ENCODE measurements at regions not wholly inside any gene's neighbourhood (a gene's known extent, or its start where the extent isn't known, plus 50 kb on each side); places are given as distances from the start of the nearest gene placed in this dataset.

- no peak for TF ChIP-seq CTCF (IDR thresholded peaks at IDR 0.05; ENCODE audit: borderline replicate concordance, insufficient read depth, low read depth, low read length)
- H3K4me3 ChIP-seq (ENCODE audit: low read depth, low read length): no peak overlapping the region
Measured at GRCh38 chr4:126969360-126970235, 663.2 kb upstream of the INTU start.

DNA sequence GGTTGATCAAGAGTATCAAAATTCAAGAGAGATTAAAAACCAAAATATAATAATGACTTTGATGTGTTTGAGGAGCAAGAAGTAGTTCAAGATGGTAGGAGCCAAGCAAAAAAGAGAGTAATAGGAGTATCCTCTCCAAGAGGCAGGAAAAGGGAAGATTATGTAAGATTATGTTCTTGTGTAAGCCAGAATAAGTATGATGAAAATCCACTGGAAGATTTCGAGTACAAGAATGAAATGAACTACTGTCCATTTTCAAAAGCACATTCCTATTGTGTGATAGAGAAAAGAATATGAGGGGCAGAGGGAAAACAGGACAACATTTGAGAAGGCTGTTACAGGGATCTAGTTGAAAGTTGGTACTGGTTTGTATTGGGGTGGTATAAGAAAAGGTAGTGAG is 659.6 kb upstream of the INTU start:
- no peak for TF ChIP-seq CTCF (IDR thresholded peaks at IDR 0.05; ENCODE audit: borderline replicate concordance, insufficient read depth, low read depth, low read length)
- no peak overlapping the region for H3K4me3 ChIP-seq (ENCODE audit: low read depth, low read length)

GRCh38 chr4:126976850-126977632 is 655.7 kb upstream of the INTU start:
- H3K4me3 ChIP-seq (ENCODE audit: low read depth, low read length): no peak overlapping the region
- no peak for TF ChIP-seq CTCF (IDR thresholded peaks at IDR 0.05; ENCODE audit: borderline replicate concordance, insufficient read depth, low read depth, low read length)

- no peak for TF ChIP-seq CTCF (IDR thresholded peaks at IDR 0.05; ENCODE audit: borderline replicate concordance, insufficient read depth, low read depth, low read length)
- no peak overlapping the region for H3K4me3 ChIP-seq (ENCODE audit: low read depth, low read length)
Measured at GRCh38 chr4:126986005-126986404, 646.8 kb upstream of the INTU start.

- TF ChIP-seq CTCF (IDR thresholded peaks at IDR 0.05; ENCODE audit: borderline replicate concordance, insufficient read depth, low read depth, low read length): no peak
Measured at GRCh38 chr4:126986828-126987227, 645.9 kb upstream of the INTU start.

DNA sequence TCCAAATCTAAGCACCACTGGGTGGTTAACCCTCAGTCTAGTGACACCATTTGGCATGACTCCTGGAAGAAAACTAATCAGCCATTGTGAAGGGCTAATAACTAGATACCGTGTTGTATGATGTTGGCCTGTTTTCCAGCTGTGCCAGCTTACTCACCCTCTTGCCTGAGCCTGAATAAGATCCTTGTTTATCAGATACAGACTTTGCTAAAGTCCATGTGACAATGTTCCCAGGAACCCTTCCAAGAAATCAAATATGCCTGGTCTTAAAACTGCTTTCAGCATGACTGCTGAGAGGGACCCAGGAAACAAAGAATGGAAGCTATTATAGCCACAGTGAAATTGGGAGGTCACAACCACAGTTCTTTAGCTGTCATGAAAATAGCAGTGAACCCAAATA is 640.8 kb upstream of the INTU start:
- H3K4me3 ChIP-seq (ENCODE audit: low read depth, low read length): no peak overlapping the region
- TF ChIP-seq CTCF (IDR thresholded peaks at IDR 0.05; ENCODE audit: borderline replicate concordance, insufficient read depth, low read depth, low read length): no peak

More at GRCh38 chr4:126986828-126987227, 645.9 kb upstream of the INTU start:
- no peak overlapping the region for H3K4me3 ChIP-seq (ENCODE audit: low read depth, low read length)

Measured in GM12875 (cell line).